Sigmoid colon (tissue), 4 donors: ENCODE measurements at regions not wholly inside any gene's neighbourhood (a gene's known extent, or its start where the extent isn't known, plus 50 kb on each side); places are given as distances from the start of the nearest gene placed in this dataset.

Experiments
- POLR2A ChIP-seq, 2 donors: fragments of 450-650 bp; IDR thresholded peaks; one replicate each; pipeline ENCODE4 v1.6.1; 2016; ENCODE audit warnings: antibody characterized with exemption in 2 of 2, mild to moderate bottlenecking in 2 of 2, moderate library complexity in 2 of 2
- POLR2AphosphoS5 ChIP-seq, 4 donors: sonication (generic); formaldehyde crosslinking; IDR thresholded peaks; one replicate each; pipeline ENCODE4 v1.6.1; 2017; ENCODE audit warnings: antibody characterized with exemption in 4 of 4

- TF ChIP-seq POLR2A (IDR thresholded peaks at IDR 0.05) (no peak), POLR2AphosphoS5 (IDR thresholded peaks at IDR 0.05) (no peak)
These were observed 52.0 kb upstream of the GATA5 start for GRCh38 chr20:62527781-62528180.
